Liver (tissue), 8 donors: ENCODE measurements at regions not wholly inside any gene's neighbourhood (a gene's known extent, or its start where the extent isn't known, plus 50 kb on each side); places are given as distances from the start of the nearest gene placed in this dataset.

ENCODE experiments used
- DNase-seq: peaks from one replicate; pipeline ENCODE4 v3.0.0-alpha.2; 2017; ENCODE audit warnings: low spot score
- H3K27ac ChIP-seq, 2 donors: one replicate each; pipeline ENCODE4 v1.7.0; 2013; ENCODE audit warnings: inconsistent platforms in 2 of 2, low read length in 2 of 2, control low read depth in 1 of 2, low read depth in 1 of 2, mild to moderate bottlenecking in 1 of 2
- H3K27me3 ChIP-seq, 4 donors: one replicate each; pipeline versions ENCODE4 v1.6.1 to v1.7.0; 2013; ENCODE audit warnings: low read length in 3 of 4, inconsistent platforms in 1 of 4, mild to moderate bottlenecking in 1 of 4, moderate library complexity in 1 of 4; ENCODE audit not compliant: control insufficient read depth in 4 of 4, insufficient read depth in 4 of 4
- H3K36me3 ChIP-seq, 4 donors: one replicate each; pipeline versions ENCODE4 v1.6.1 to v1.7.0; 2013; ENCODE audit warnings: low read length in 3 of 4, mild to moderate bottlenecking in 3 of 4, low read depth in 1 of 4, moderate library complexity in 1 of 4; ENCODE audit not compliant: control insufficient read depth in 4 of 4, insufficient read depth in 3 of 4
- H3K4me1 ChIP-seq, 4 donors: one replicate each; pipeline versions ENCODE4 v1.6.1 to v1.7.0; 2013; ENCODE audit warnings: low read length in 3 of 4, mild to moderate bottlenecking in 3 of 4, moderate library complexity in 1 of 4; ENCODE audit not compliant: control insufficient read depth in 4 of 4, insufficient read depth in 4 of 4
- H3K4me3 ChIP-seq, 3 donors: one replicate each; pipeline versions ENCODE4 v1.6.1 to v1.7.0; 2013; ENCODE audit warnings: low read length in 3 of 3, control low read depth in 1 of 3, low read depth in 1 of 3, mild to moderate bottlenecking in 1 of 3
- H3K9ac ChIP-seq, 2 donors: one replicate each; pipeline ENCODE4 v1.7.0; 2013; ENCODE audit warnings: low read length in 2 of 2, mild to moderate bottlenecking in 2 of 2, moderate library complexity in 2 of 2, control low read depth in 1 of 2, low read depth in 1 of 2
- H3K9me3 ChIP-seq, 4 donors: one replicate each; pipeline versions ENCODE4 v1.6.1 to v1.7.0; 2013; ENCODE audit warnings: low read length in 3 of 4; ENCODE audit not compliant: control insufficient read depth in 4 of 4
- ATF3 ChIP-seq: IDR thresholded peaks from 2 replicates; pipeline ENCODE4 v1.6.1; 2016; ENCODE audit warnings: antibody characterized with exemption
- CTCF ChIP-seq: fragments of 150-350 bp; IDR thresholded peaks from 2 replicates; pipeline ENCODE4 v1.5.1; 2017; ENCODE audit warnings: improper control_type of control experiment, low read depth, low read length; ENCODE audit not compliant: missing input control
- EGR1 ChIP-seq, 2 donors: IDR thresholded peaks; 2 replicates each; pipeline ENCODE4 v1.6.1; 2016 to 2018; ENCODE audit warnings: antibody characterized with exemption in 2 of 2, low read depth in 2 of 2
- FOXA1 ChIP-seq: IDR thresholded peaks from 2 replicates; pipeline ENCODE4 v1.6.1; 2016; ENCODE audit warnings: antibody characterized with exemption
- FOXA2 ChIP-seq: IDR thresholded peaks from 2 replicates; pipeline ENCODE4 v1.6.1; 2016; ENCODE audit warnings: antibody characterized with exemption
- GABPA ChIP-seq, 2 donors: IDR thresholded peaks in 1 of 2; conservative IDR thresholded peaks in 1 of 2; 2 replicates each; pipeline ENCODE4 v1.6.1; 2016; ENCODE audit warnings: antibody characterized with exemption in 2 of 2, mild to moderate bottlenecking in 1 of 2, moderate library complexity in 1 of 2
- HNF4A ChIP-seq, 2 donors: conservative IDR thresholded peaks; 2 replicates each; pipeline ENCODE4 v1.6.1; 2016; ENCODE audit warnings: antibody characterized with exemption in 2 of 2, mild to moderate bottlenecking in 2 of 2
- HNF4G ChIP-seq: IDR thresholded peaks from 2 replicates; pipeline ENCODE4 v1.6.1; 2016; ENCODE audit warnings: antibody characterized with exemption
- JUND ChIP-seq, 2 donors: IDR thresholded peaks; 2 replicates each; pipeline ENCODE4 v1.6.1; 2016; ENCODE audit warnings: antibody characterized with exemption in 2 of 2
- MAX ChIP-seq: IDR thresholded peaks from 2 replicates; pipeline ENCODE4 v1.6.1; 2016; ENCODE audit warnings: antibody characterized with exemption
- NR2F2 ChIP-seq: IDR thresholded peaks from 2 replicates; pipeline ENCODE4 v1.6.1; 2016; ENCODE audit warnings: antibody characterized with exemption
- RAD21 ChIP-seq, 2 donors: IDR thresholded peaks; 2 replicates each; pipeline ENCODE4 v1.6.1; 2016; ENCODE audit warnings: antibody characterized with exemption in 2 of 2, mild to moderate bottlenecking in 2 of 2
- REST ChIP-seq: IDR thresholded peaks from 2 replicates; pipeline ENCODE4 v1.6.1; 2016; ENCODE audit warnings: antibody characterized with exemption, mild to moderate bottlenecking
- RXRA ChIP-seq, 2 donors: IDR thresholded peaks; 2 replicates each; pipeline ENCODE4 v1.6.1; 2017 to 2018; ENCODE audit warnings: antibody characterized with exemption in 2 of 2, mild to moderate bottlenecking in 1 of 2
- SP1 ChIP-seq: IDR thresholded peaks from 2 replicates; pipeline ENCODE4 v1.6.1; 2018; ENCODE audit warnings: antibody characterized with exemption, mild to moderate bottlenecking
- TAF1 ChIP-seq: conservative IDR thresholded peaks from 2 replicates; pipeline ENCODE4 v1.6.1; 2016; ENCODE audit warnings: antibody characterized with exemption, mild to moderate bottlenecking
- YY1 ChIP-seq: IDR thresholded peaks from 2 replicates; pipeline ENCODE4 v1.6.1; 2016; ENCODE audit warnings: antibody characterized with exemption, mild to moderate bottlenecking
- ZBTB33 ChIP-seq: IDR thresholded peaks from 2 replicates; pipeline ENCODE4 v1.6.1; 2016; ENCODE audit warnings: antibody characterized with exemption
- whole genome bisulfite sequencing: extraction: QIAGEN DNeasy Blood & Tissue Kit; methylation state at CpG from one replicate; pipeline ENCODE4 v1.1.7; 2013; 5-methylcytosine and 5-hydroxymethylcytosine counted together
- donor health status: healthy.
- donor health status: healthy.
- donor health status: healthy.
- donor health status: healthy.
- donor health status: healthy.

- no peaks in the 10 kb centered on the region for H3K36me3 ChIP-seq
- no peak overlapping the region for H3K4me3 ChIP-seq
- no peaks in the 10 kb centered on the region for H3K4me1 ChIP-seq
- no peak for DNase-seq
- TF ChIP-seq ATF3 (no peak), RXRA (IDR thresholded peaks at IDR 0.05) (no peak), FOXA2 (no peak), NR2F2 (no peak), TAF1 (no peak), MAX (no peak), YY1 (no peak), SP1 (no peak), JUND (IDR thresholded peaks at IDR 0.05) (no peak), REST (no peak), RAD21 (IDR thresholded peaks at IDR 0.05) (no peak), GABPA (IDR thresholded peaks at IDR 0.05 in 1 of 2, conservative IDR thresholded peaks at IDR 0.05 in 1 of 2) (no peak), EGR1 (IDR thresholded peaks at IDR 0.05; ENCODE audit: low read depth in 2 of 2) (no peak), FOXA1 (no peak), CTCF (no peak), HNF4A (conservative IDR thresholded peaks at IDR 0.05) (no peak), ZBTB33 (no peak), HNF4G (no peak)
- WGBS, result 74% methylated on average over 1 of the region's 1 CpG
- H3K9ac ChIP-seq, result no peak overlapping the region
- no peak overlapping the region for H3K27ac ChIP-seq
- no peaks in the 10 kb centered on the region for H3K27me3 ChIP-seq
- no peaks in the 10 kb centered on the region for H3K9me3 ChIP-seq
Measured at GRCh38 chr5:8953911-8954438, 591.9 kb downstream of the SEMA5A start.
